GM23338 (cell line): ENCODE measurements at regions not wholly inside any gene's neighbourhood (a gene's known extent, or its start where the extent isn't known, plus 50 kb on each side); places are given as distances from the start of the nearest gene placed in this dataset.

Experiments used
- ATAC-seq: fragments of 200-7000 bp; cut with Tn5 transposase; 3 replicates; pipeline ENCODE4 v1.9.1; 2020
- DNase-seq: peaks from one replicate; pipeline ENCODE4 v3.0.0-alpha.2; 2015; ENCODE audit warnings: low spot score
- H2AFZ ChIP-seq: fragments of 200-600 bp; sonication (generic); 2 replicates; pipeline ENCODE4 v1.8.0; 2016; ENCODE audit warnings: antibody characterized with exemption, mild to moderate bottlenecking, moderate library complexity
- H3F3A ChIP-seq: fragments of 200-600 bp; sonication (generic); replicated peaks from 2 replicates; pipeline ENCODE4 v1.8.0; 2017; ENCODE audit warnings: antibody characterized with exemption, mixed run types, low read depth
- H3K27ac ChIP-seq: fragments of 200-600 bp; sonication (generic); 2 replicates; pipeline ENCODE4 v1.6.1; 2016; ENCODE audit warnings: low read depth
- H3K27me3 ChIP-seq: fragments of 200-600 bp; sonication (generic); 2 replicates; pipeline ENCODE4 v1.8.0; 2016; ENCODE audit warnings: mild to moderate bottlenecking, mixed run types, moderate library complexity; ENCODE audit not compliant: insufficient read depth
- H3K36me3 ChIP-seq: fragments of 200-600 bp; sonication (generic); 2 replicates; pipeline ENCODE4 v1.8.0; 2016; ENCODE audit warnings: mild to moderate bottlenecking; ENCODE audit not compliant: insufficient read depth
- H3K4me1 ChIP-seq: fragments of 200-600 bp; sonication (generic); 2 replicates; pipeline ENCODE4 v1.8.0; 2016; ENCODE audit warnings: mild to moderate bottlenecking, moderate library complexity; ENCODE audit not compliant: insufficient read depth
- H3K4me2 ChIP-seq: fragments of 200-600 bp; sonication (generic); 2 replicates; pipeline ENCODE4 v1.7.1; 2017; ENCODE audit warnings: mixed run types
- H3K4me3 ChIP-seq: fragments of 200-600 bp; sonication (generic); 2 replicates; pipeline ENCODE4 v1.6.1; 2016; ENCODE audit warnings: mixed run types
- H3K79me2 ChIP-seq: fragments of 200-600 bp; sonication (generic); replicated peaks from 2 replicates; pipeline ENCODE4 v1.8.0; 2017; ENCODE audit warnings: mild to moderate bottlenecking; ENCODE audit not compliant: insufficient read depth
- H3K9me2 ChIP-seq: fragments of 200-600 bp; sonication (generic); 2 replicates; pipeline ENCODE4 v1.8.0; 2017; ENCODE audit not compliant: insufficient read depth
- H4K20me1 ChIP-seq: fragments of 200-600 bp; sonication (generic); replicated peaks from 2 replicates; pipeline ENCODE4 v1.8.0; 2017; ENCODE audit warnings: mild to moderate bottlenecking; ENCODE audit not compliant: insufficient read depth
- H3K27ac Mint-ChIP-seq: 2 replicates; pipeline ENCODE4 v1.8.0; 2020; ENCODE audit warnings: inconsistent platforms, mild to moderate bottlenecking, moderate library complexity, mixed read lengths
- H3K27me3 Mint-ChIP-seq: 3 replicates; pipeline ENCODE4 v1.8.0; 2022; ENCODE audit warnings: low read depth, mild to moderate bottlenecking, moderate library complexity, mixed read lengths, inconsistent platforms; ENCODE audit not compliant: insufficient read depth, poor library complexity
- H3K36me3 Mint-ChIP-seq: 3 replicates; pipeline ENCODE4 v1.8.0; 2021; ENCODE audit warnings: low read depth, mild to moderate bottlenecking, inconsistent platforms, moderate library complexity, mixed read lengths
- H3K4me1 Mint-ChIP-seq: 3 replicates; pipeline ENCODE4 v1.8.0; 2020; ENCODE audit warnings: mild to moderate bottlenecking, inconsistent platforms, mixed read lengths
- H3K4me3 Mint-ChIP-seq: 3 replicates; pipeline ENCODE4 v1.8.0; 2021; ENCODE audit warnings: moderate library complexity, mild to moderate bottlenecking, inconsistent platforms, mixed read lengths
- H3K9me3 Mint-ChIP-seq: 3 replicates; pipeline ENCODE4 v1.8.0; 2020; ENCODE audit warnings: moderate library complexity, mild to moderate bottlenecking, inconsistent platforms, mixed read lengths
- CREB1 ChIP-seq: fragments of 250-450 bp; sonication (Bioruptor Pico); IDR thresholded peaks from 2 replicates; pipeline ENCODE4 v1.5.0; 2020; ENCODE audit warnings: low read depth, mild to moderate bottlenecking, moderate library complexity
- CTCF ChIP-seq, 2 experiments: fragments of 200-600 bp in 1 of 2; sonication (generic) in 1 of 2; conservative IDR thresholded peaks; 2 replicates each; pipeline versions ENCODE4 v1.5.1 to v1.6.1; 2016 to 2017; ENCODE audit warnings: antibody characterized with exemption in 2 of 2, low read depth in 2 of 2, mild to moderate bottlenecking in 2 of 2, moderate library complexity in 1 of 2
- ETS1 ChIP-seq: IDR thresholded peaks from 2 replicates; pipeline ENCODE4 v1.6.1; 2016; ENCODE audit warnings: antibody characterized with exemption
- EZH2 ChIP-seq: fragments of 200-600 bp; sonication (generic); IDR thresholded peaks from one replicate; pipeline ENCODE4 v1.8.0; 2017; ENCODE audit warnings: antibody characterized with exemption, mild to moderate bottlenecking, low read depth; ENCODE audit not compliant: unreplicated experiment
- EZH2phosphoT487 ChIP-seq: fragments of 200-600 bp; sonication (generic); IDR thresholded peaks from one replicate; pipeline ENCODE4 v1.8.1; 2018; ENCODE audit warnings: antibody characterized with exemption; ENCODE audit not compliant: unreplicated experiment
- JUNB ChIP-seq: IDR thresholded peaks from one replicate; pipeline ENCODE4 v1.6.1; 2016; ENCODE audit warnings: antibody characterized with exemption; ENCODE audit not compliant: unreplicated experiment
- NANOG ChIP-seq: IDR thresholded peaks from 2 replicates; pipeline ENCODE4 v1.6.1; 2016; ENCODE audit warnings: antibody characterized with exemption, borderline replicate concordance
- POLR2AphosphoS5 ChIP-seq: IDR thresholded peaks from 2 replicates; pipeline ENCODE4 v1.6.1; 2016; ENCODE audit warnings: antibody characterized with exemption, low read depth
- STAT1 ChIP-seq: IDR thresholded peaks from one replicate; pipeline ENCODE4 v1.6.1; 2016; ENCODE audit warnings: antibody characterized with exemption; ENCODE audit not compliant: unreplicated experiment
- ZNF114 ChIP-seq: fragments of 250-450 bp; sonication (Bioruptor Pico); IDR thresholded peaks from 2 replicates; pipeline ENCODE4 v1.5.0; 2020; ENCODE audit warnings: mild to moderate bottlenecking, moderate library complexity
- ZNF331 ChIP-seq: fragments of 250-450 bp; sonication (Bioruptor Pico); IDR thresholded peaks from 2 replicates; pipeline ENCODE4 v1.5.0; 2020; ENCODE audit warnings: low read depth, mild to moderate bottlenecking, moderate library complexity
- TF ChIP-seq, protein P1 (sequence below): fragments of 250-450 bp; sonication (Bioruptor Pico); IDR thresholded peaks from 2 replicates; pipeline ENCODE4 v1.5.0; 2020; ENCODE audit warnings: mild to moderate bottlenecking, moderate library complexity
- TF ChIP-seq, protein P2 (sequence below): IDR thresholded peaks from one replicate; pipeline ENCODE4 v1.6.1; 2018; ENCODE audit warnings: antibody characterized with exemption; ENCODE audit not compliant: unreplicated experiment

GRCh38 chr5:21152611-21153010 lies 1164.6 kb upstream of the CDH18 start:
- no peaks in the 10 kb centered on the region for H3K79me2 ChIP-seq
- H2AFZ ChIP-seq, result no peak overlapping the region
- no peaks in the 10 kb centered on the region for H4K20me1 ChIP-seq
- no peaks in the 10 kb centered on the region for H3K36me3 ChIP-seq
- H3K27me3 ChIP-seq, result no peaks in the 10 kb centered on the region
- no peak for ATAC-seq
- H3K27ac ChIP-seq, result no peak overlapping the region
- Mint-ChIP-seq H3K27me3 (no peaks in the 10 kb centered on the region), H3K27ac (no peak overlapping the region), H3K4me1 (no peaks in the 10 kb centered on the region), H3K4me3 (no peak overlapping the region), H3K9me3 (no peaks in the 10 kb centered on the region), H3K36me3 (no peaks in the 10 kb centered on the region)
- no peaks in the 10 kb centered on the region for H3K4me1 ChIP-seq
- no peak for DNase-seq
- no peak overlapping the region for H3K4me2 ChIP-seq
- TF ChIP-seq STAT1 (no peak), CTCF (conservative IDR thresholded peaks at IDR 0.05; ENCODE audit: low read depth in 2 of 2) (no peak), EZH2phosphoT487 (no peak), ZNF114 (CRISPR knock-in tag) (no peak), NANOG (no peak), ZNF331 (CRISPR knock-in tag) (no peak), EZH2 (no peak), JUNB (no peak), CREB1 (no peak), POLR2AphosphoS5 (no peak), ETS1 (no peak)
- TF ChIP-seq, protein P1, sequence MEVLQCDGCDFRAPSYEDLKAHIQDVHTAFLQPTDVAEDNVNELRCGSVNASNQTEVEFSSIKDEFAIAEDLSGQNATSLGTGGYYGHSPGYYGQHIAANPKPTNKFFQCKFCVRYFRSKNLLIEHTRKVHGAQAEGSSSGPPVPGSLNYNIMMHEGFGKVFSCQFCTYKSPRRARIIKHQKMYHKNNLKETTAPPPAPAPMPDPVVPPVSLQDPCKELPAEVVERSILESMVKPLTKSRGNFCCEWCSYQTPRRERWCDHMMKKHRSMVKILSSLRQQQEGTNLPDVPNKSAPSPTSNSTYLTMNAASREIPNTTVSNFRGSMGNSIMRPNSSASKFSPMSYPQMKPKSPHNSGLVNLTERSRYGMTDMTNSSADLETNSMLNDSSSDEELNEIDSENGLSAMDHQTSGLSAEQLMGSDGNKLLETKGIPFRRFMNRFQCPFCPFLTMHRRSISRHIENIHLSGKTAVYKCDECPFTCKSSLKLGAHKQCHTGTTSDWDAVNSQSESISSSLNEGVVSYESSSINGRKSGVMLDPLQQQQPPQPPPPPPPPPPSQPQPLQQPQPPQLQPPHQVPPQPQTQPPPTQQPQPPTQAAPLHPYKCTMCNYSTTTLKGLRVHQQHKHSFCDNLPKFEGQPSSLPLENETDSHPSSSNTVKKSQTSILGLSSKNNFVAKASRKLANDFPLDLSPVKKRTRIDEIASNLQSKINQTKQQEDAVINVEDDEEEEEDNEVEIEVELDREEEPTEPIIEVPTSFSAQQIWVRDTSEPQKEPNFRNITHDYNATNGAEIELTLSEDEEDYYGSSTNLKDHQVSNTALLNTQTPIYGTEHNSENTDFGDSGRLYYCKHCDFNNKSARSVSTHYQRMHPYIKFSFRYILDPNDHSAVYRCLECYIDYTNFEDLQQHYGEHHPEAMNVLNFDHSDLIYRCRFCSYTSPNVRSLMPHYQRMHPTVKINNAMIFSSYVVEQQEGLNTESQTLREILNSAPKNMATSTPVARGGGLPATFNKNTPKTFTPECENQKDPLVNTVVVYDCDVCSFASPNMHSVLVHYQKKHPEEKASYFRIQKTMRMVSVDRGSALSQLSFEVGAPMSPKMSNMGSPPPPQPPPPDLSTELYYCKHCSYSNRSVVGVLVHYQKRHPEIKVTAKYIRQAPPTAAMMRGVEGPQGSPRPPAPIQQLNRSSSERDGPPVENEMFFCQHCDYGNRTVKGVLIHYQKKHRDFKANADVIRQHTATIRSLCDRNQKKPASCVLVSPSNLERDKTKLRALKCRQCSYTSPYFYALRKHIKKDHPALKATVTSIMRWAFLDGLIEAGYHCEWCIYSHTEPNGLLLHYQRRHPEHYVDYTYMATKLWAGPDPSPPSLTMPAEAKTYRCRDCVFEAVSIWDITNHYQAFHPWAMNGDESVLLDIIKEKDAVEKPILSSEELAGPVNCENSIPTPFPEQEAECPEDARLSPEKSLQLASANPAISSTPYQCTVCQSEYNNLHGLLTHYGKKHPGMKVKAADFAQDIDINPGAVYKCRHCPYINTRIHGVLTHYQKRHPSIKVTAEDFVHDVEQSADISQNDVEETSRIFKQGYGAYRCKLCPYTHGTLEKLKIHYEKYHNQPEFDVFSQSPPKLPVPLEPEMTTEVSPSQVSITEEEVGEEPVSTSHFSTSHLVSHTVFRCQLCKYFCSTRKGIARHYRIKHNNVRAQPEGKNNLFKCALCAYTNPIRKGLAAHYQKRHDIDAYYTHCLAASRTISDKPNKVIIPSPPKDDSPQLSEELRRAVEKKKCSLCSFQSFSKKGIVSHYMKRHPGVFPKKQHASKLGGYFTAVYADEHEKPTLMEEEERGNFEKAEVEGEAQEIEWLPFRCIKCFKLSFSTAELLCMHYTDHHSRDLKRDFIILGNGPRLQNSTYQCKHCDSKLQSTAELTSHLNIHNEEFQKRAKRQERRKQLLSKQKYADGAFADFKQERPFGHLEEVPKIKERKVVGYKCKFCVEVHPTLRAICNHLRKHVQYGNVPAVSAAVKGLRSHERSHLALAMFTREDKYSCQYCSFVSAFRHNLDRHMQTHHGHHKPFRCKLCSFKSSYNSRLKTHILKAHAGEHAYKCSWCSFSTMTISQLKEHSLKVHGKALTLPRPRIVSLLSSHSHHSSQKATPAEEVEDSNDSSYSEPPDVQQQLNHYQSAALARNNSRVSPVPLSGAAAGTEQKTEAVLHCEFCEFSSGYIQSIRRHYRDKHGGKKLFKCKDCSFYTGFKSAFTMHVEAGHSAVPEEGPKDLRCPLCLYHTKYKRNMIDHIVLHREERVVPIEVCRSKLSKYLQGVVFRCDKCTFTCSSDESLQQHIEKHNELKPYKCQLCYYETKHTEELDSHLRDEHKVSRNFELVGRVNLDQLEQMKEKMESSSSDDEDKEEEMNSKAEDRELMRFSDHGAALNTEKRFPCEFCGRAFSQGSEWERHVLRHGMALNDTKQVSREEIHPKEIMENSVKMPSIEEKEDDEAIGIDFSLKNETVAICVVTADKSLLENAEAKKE, result no peak
- TF ChIP-seq, protein P2, sequence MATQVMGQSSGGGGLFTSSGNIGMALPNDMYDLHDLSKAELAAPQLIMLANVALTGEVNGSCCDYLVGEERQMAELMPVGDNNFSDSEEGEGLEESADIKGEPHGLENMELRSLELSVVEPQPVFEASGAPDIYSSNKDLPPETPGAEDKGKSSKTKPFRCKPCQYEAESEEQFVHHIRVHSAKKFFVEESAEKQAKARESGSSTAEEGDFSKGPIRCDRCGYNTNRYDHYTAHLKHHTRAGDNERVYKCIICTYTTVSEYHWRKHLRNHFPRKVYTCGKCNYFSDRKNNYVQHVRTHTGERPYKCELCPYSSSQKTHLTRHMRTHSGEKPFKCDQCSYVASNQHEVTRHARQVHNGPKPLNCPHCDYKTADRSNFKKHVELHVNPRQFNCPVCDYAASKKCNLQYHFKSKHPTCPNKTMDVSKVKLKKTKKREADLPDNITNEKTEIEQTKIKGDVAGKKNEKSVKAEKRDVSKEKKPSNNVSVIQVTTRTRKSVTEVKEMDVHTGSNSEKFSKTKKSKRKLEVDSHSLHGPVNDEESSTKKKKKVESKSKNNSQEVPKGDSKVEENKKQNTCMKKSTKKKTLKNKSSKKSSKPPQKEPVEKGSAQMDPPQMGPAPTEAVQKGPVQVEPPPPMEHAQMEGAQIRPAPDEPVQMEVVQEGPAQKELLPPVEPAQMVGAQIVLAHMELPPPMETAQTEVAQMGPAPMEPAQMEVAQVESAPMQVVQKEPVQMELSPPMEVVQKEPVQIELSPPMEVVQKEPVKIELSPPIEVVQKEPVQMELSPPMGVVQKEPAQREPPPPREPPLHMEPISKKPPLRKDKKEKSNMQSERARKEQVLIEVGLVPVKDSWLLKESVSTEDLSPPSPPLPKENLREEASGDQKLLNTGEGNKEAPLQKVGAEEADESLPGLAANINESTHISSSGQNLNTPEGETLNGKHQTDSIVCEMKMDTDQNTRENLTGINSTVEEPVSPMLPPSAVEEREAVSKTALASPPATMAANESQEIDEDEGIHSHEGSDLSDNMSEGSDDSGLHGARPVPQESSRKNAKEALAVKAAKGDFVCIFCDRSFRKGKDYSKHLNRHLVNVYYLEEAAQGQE, result no peak
- no peak overlapping the region for H3K4me3 ChIP-seq
- no peaks in the 10 kb centered on the region for H3F3A ChIP-seq
- no peaks in the 10 kb centered on the region; the same call in 1 of the 2 replicates for H3K9me2 ChIP-seq
